ENCODE measurements at regions not wholly inside any gene's neighbourhood (a gene's known extent, or its start where the extent isn't known, plus 50 kb on each side); places are given as distances from the start of the nearest gene placed in this dataset.

DNA sequence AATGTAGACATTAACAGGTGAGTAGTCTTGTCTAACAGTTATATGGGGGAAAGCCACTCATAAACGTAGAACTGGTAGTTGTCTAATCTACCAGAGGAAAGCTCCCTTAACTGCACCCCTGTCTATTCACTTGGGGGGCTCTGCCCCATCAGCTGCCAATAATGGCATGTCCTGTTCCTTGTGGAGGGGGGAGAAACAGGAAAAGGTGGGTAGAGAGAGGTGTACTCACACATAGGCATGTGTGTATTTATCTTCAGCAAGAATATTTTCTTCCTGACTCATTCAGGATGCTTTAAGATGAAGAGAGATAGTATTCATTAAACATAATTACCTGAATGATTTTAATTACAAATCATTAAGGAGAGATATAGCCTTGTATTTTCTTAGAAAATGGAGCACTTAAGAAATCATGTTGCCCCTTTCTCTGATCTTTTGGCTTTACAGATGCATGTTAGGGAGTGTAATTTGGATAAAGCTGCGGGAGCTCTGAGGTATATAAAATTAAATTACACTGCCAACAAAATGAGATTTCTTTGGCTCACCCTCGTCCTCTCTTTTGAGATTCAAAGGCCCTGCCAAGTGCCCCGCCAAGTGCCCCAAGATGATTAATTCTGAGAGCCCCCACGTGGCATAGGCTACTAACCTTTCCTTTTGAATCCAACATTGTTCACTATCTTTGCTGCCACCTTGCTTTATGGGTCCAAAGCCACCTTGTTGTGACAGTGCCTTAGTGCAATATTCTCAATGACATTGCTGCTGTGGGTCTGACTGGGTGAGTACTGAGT is 286.3 kb upstream of the LYPLAL1 start:
- no peak overlapping the region for H3K27ac Mint-ChIP-seq (ENCODE audit: unreplicated experiment)
- Histone ChIP-seq H3K36me3 (ENCODE audit: control insufficient read depth, insufficient read depth, low read length) (no peaks in the 10 kb centered on the region), H3K4me1 (no peaks in the 10 kb centered on the region), H3K9me3 (no peaks in the 10 kb centered on the region), H3K4me3 (ENCODE audit: low read depth, low read length) (no peak overlapping the region), H3K27me3 (replicated peaks; ENCODE audit: control insufficient read depth, insufficient read depth, low read length) (no peaks in the 10 kb centered on the region)
- H3K36me3 Mint-ChIP-seq (ENCODE audit: insufficient read depth, unreplicated experiment), result no peaks in the 10 kb centered on the region
- no peaks in the 10 kb centered on the region for H3K4me1 Mint-ChIP-seq (ENCODE audit: low read depth, unreplicated experiment)
- H3K4me3 Mint-ChIP-seq (ENCODE audit: unreplicated experiment), result no peak overlapping the region
- POLR2A ChIA-PET, result no interaction called here
- BruUV-seq (replicated peaks), result no TSS peak
- CTCF ChIA-PET, result no interaction called here
- no peaks in the 10 kb centered on the region for H3K9me3 Mint-ChIP-seq (ENCODE audit: unreplicated experiment)
- H3K27me3 Mint-ChIP-seq (ENCODE audit: insufficient read depth, unreplicated experiment), result no peaks in the 10 kb centered on the region
- no peak for DNase-seq
- intact Hi-C loops (cut with micrococcal nuclease; ENCODE audit: unreplicated experiment), result no loop called here
- TF ChIP-seq, protein P1, sequence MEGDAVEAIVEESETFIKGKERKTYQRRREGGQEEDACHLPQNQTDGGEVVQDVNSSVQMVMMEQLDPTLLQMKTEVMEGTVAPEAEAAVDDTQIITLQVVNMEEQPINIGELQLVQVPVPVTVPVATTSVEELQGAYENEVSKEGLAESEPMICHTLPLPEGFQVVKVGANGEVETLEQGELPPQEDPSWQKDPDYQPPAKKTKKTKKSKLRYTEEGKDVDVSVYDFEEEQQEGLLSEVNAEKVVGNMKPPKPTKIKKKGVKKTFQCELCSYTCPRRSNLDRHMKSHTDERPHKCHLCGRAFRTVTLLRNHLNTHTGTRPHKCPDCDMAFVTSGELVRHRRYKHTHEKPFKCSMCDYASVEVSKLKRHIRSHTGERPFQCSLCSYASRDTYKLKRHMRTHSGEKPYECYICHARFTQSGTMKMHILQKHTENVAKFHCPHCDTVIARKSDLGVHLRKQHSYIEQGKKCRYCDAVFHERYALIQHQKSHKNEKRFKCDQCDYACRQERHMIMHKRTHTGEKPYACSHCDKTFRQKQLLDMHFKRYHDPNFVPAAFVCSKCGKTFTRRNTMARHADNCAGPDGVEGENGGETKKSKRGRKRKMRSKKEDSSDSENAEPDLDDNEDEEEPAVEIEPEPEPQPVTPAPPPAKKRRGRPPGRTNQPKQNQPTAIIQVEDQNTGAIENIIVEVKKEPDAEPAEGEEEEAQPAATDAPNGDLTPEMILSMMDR (IDR thresholded peaks at IDR 0.05; ENCODE audit: insufficient read depth in 1 of 2, low read depth in 1 of 2, low read length in 1 of 2, severe bottlenecking in 1 of 2, unreplicated experiment in 1 of 2), result no peak

DNA sequence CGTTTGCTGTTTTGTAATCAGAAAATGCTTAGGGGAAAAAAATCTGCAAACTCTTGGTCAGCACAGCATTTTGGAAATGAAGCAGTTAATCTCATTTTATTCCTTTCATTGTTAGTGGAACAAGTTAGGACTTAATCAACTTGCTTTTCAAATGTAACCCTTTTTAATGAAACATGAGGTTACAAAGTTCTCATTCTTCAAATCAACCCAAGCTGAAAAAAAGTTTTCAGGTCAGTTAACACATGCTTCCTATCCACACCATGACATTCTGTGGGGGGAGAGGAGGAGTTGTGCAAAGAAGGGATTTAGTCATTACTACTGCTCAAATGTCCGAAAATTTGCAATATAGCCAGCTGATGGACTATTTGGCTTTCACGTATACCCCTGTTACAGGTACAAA is 283.2 kb upstream of the LYPLAL1 start:
- H3K27ac Mint-ChIP-seq (ENCODE audit: unreplicated experiment), result no peak overlapping the region
- H3K27me3 ChIP-seq (replicated peaks; ENCODE audit: control insufficient read depth, insufficient read depth, low read length), result no peaks in the 10 kb centered on the region
- H3K4me3 ChIP-seq (ENCODE audit: low read depth, low read length), result no peak overlapping the region
- H3K4me3 Mint-ChIP-seq (ENCODE audit: unreplicated experiment), result no peak overlapping the region
- intact Hi-C loops (cut with micrococcal nuclease; ENCODE audit: unreplicated experiment), result no loop called here
- H3K9me3 Mint-ChIP-seq (ENCODE audit: unreplicated experiment), result no peaks in the 10 kb centered on the region
- H3K4me1 Mint-ChIP-seq (ENCODE audit: low read depth, unreplicated experiment), result no peaks in the 10 kb centered on the region
- TF ChIP-seq, protein P1 (IDR thresholded peaks at IDR 0.05; ENCODE audit: insufficient read depth in 1 of 2, low read depth in 1 of 2, low read length in 1 of 2, severe bottlenecking in 1 of 2, unreplicated experiment in 1 of 2), result no peak
- H3K36me3 ChIP-seq (ENCODE audit: control insufficient read depth, insufficient read depth, low read length), result no peaks in the 10 kb centered on the region
- no peak for DNase-seq
- no peaks in the 10 kb centered on the region for H3K36me3 Mint-ChIP-seq (ENCODE audit: insufficient read depth, unreplicated experiment)
- H3K4me1 ChIP-seq, result no peaks in the 10 kb centered on the region
- ChIA-PET POLR2A (no interaction called here), CTCF (no interaction called here)
- H3K27me3 Mint-ChIP-seq (ENCODE audit: insufficient read depth, unreplicated experiment), result no peaks in the 10 kb centered on the region
- BruUV-seq (replicated peaks), result no TSS peak
- H3K9me3 ChIP-seq, result no peaks in the 10 kb centered on the region

- no peak overlapping the region for H3K4me3 Mint-ChIP-seq (ENCODE audit: unreplicated experiment)
- H3K36me3 ChIP-seq (ENCODE audit: control insufficient read depth, insufficient read depth, low read length), result no peaks in the 10 kb centered on the region
- no peaks in the 10 kb centered on the region for H3K4me1 Mint-ChIP-seq (ENCODE audit: low read depth, unreplicated experiment)
- no peak overlapping the region for H3K4me3 ChIP-seq (ENCODE audit: low read depth, low read length)
- H3K4me1 ChIP-seq, result no peaks in the 10 kb centered on the region
- no peaks in the 10 kb centered on the region for H3K36me3 Mint-ChIP-seq (ENCODE audit: insufficient read depth, unreplicated experiment)
- ChIA-PET CTCF (no interaction called here), POLR2A (no interaction called here)
- intact Hi-C loops (cut with micrococcal nuclease; ENCODE audit: unreplicated experiment), result no loop called here
- no peaks in the 10 kb centered on the region for H3K27me3 Mint-ChIP-seq (ENCODE audit: insufficient read depth, unreplicated experiment)
- no TSS peak for BruUV-seq (replicated peaks)
- DNase-seq, result no peak
- H3K27ac Mint-ChIP-seq (ENCODE audit: unreplicated experiment), result no peak overlapping the region
- no peaks in the 10 kb centered on the region for H3K27me3 ChIP-seq (replicated peaks; ENCODE audit: control insufficient read depth, insufficient read depth, low read length)
- TF ChIP-seq, protein P1 (IDR thresholded peaks at IDR 0.05; ENCODE audit: insufficient read depth in 1 of 2, low read depth in 1 of 2, low read length in 1 of 2, severe bottlenecking in 1 of 2, unreplicated experiment in 1 of 2), result no peak
- no peaks in the 10 kb centered on the region for H3K9me3 Mint-ChIP-seq (ENCODE audit: unreplicated experiment)
- H3K9me3 ChIP-seq, result no peaks in the 10 kb centered on the region
Observed at GRCh38 chr1:218891577-218891976, 282.1 kb upstream of the LYPLAL1 start.
